AG08396 (cell line): ENCODE measurements at regions not wholly inside any gene's neighbourhood (a gene's known extent, or its start where the extent isn't known, plus 50 kb on each side); places are given as distances from the start of the nearest gene placed in this dataset.

Experiments used
- DNase-seq: peaks from one replicate; pipeline ENCODE4 v3.0.0; 2012; ENCODE audit warnings: low spot score, mixed read lengths

GRCh38 chr14:61847861-61848260 is 85.6 kb downstream of the SNAPC1 start:
- no peak for DNase-seq

DNA sequence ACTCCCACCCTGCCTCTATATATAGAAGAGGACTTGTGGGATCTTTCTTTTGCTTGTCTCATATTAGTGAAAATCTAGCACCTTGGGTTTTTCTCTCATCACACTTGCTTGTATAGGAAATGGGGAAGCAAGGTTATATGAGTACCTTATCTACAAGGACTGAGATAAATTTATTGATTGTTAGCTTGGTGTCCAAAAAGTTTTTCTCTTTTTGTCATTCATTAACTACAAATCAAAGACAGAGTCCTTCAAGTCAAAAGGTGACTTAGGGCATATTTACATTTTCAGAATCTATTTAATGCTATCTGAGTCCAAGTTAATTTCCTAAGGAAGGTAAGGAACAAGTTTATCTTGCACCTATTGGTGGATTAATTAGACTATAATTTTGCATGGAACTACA is 92.7 kb downstream of the SNAPC1 start:
- DNase-seq = no peak

- DNase-seq = peak; percentile 68
Measured at GRCh38 chr14:61860294-61860918, 98.2 kb downstream of the SNAPC1 start.

- DNase-seq = no peak
Measured at GRCh38 chr14:61861320-61861865, 99.2 kb downstream of the SNAPC1 start.

GRCh38 chr14:61864329-61864898 is 102.2 kb downstream of the SNAPC1 start:
- no peak for DNase-seq

- DNase-seq = no peak
Measured at GRCh38 chr14:61866932-61867920, 105.0 kb downstream of the SNAPC1 start.

DNA sequence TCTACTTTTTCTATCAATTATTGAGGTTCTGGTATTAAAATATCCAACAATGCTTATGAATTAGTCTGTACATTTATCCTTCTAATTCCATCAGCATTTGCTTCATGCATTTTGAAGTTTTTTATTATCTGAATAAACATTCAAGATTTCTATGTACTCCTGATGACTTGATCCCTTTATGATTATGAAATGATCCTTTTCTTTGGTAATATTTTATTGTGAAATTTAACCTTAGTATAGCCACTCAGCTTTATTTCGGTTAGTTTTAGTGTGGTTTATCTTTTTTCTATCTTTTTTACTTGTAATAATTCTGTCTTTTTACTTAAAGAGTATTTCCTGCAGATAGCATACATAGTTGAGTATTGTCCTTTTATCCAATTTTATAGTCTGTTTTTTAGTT is 106.6 kb downstream of the SNAPC1 start:
- no peak for DNase-seq

DNA sequence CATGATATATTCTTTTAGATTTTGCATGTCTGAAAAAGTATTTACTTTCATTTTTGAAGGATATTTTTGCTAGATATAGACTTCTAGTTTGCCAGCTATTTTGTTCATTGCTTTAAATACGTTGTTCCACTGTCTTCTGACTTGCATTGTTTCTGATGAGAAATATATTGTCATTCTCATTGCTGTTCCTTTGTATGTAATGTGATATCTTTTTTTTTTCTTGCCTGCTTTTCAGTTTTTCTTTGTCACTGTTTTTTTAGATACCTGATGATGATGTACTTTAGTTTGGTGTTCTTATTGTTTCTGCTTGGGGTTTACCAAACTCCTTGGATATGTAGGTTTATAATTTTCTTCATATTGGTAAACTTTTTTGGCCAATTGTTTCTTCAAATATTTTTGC is 107.9 kb downstream of the SNAPC1 start:
- DNase-seq = no peak

GRCh38 chr14:61872452-61872851 is 110.2 kb downstream of the SNAPC1 start:
- DNase-seq = no peak

DNA sequence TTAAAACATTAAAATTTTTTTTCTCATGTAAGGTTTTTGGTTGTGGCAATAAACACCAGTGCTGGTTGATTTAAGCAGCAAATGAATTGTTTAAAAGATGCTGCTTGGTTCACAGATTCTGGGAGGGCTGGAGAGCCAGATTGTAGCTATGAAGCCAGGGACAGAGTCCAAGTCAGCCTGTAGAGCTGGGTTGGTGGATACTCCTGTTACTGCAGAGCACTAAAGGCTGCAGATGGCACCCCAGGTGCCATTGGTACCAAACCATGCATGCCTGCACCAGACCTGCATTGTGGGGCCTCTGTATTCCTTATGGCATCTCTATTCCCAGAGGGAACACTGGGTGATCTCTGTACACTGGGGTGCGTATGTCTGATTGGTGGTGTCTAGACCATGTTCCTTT is 113.3 kb downstream of the SNAPC1 start:
- DNase-seq = no peak

DNA sequence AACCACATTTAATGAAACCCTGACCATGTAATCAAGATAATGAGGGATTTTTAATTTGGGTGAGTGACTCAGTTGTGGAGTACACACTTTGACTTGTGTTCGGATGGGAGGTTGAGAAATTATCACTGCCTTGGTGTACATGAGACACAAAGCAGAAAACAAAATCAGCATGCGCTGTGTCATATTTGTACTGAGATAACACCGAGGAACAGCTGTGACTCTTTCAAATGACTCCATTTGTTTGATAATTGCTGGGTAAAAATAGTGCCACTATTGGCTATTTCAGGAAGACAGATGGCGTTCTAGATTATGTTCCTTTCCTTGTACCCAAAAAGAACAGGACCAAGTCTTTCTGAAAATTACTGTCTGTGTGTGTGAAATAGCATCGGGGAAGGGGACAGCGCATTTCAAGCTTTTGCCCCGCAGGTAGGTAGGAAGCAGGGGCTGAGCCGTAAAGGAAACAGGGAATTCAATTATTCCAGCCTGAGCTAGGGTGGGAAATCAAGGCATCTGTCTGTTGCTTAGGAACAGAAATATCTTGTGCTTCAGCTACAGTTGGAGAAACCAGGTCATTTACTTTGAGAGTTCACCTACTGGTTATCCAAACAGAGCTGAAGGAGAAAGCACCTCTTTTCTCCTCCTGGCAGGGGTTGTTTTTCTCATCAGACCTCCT is 114.3 kb downstream of the SNAPC1 start:
- no peak for DNase-seq

DNA sequence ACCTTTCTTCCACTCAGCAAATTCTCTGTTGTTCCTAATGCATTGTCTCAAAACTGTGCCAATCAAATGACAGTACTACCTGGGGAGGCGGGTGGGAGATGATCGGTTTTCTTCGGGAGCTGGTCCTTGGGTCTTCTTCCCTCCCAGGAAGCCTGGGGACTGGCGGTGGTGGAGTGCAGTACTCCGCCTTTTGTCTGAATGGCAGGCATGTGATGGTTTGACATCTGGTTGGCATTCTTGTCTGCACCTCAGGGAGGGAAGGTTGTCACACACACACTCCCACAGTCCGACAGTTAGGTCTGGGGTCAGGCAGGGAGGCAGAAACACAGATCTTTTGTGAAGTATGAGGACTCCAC is 114.8 kb downstream of the SNAPC1 start:
- DNase-seq = no peak

GRCh38 chr14:61877768-61878167 is 115.5 kb downstream of the SNAPC1 start:
- no peak for DNase-seq

DNA sequence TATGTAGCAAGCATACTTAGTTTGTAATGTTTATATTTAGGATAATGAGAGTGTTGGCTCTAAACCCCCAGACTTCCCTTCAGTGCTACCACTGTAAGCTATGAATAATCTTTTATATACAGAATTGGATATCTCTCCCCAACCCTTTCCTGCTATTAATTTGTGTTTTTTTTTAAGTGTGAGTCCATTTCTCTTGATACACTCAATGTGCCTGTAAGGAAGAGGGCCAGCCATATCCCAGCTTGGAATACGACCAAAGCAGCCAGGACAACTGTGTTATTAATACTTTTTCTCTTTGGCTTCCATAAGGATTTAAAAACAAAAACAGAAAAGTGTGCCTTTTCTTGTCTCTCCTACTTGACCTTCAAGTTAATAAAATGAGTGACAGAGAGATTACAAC is 116.7 kb downstream of the SNAPC1 start:
- DNase-seq = no peak

DNA sequence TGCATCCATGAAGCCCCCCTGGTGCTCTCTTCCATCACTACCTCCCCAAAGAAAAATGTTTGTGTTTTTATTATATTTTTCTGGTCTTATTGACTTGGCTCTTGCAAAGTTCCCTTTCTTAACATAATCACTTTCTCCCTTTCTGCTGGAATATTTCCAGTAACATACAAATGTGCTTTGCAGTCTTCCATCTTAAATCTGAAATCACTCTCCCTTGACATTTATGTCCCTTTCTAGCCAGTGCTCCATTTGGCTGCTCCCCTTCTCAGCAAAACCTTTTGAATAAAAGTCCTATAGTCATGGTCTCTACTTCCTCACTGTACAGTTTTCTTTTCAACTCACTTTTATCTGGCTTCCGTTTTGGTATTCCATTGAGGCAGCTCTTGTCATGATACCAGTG is 118.8 kb downstream of the SNAPC1 start:
- no peak for DNase-seq

DNA sequence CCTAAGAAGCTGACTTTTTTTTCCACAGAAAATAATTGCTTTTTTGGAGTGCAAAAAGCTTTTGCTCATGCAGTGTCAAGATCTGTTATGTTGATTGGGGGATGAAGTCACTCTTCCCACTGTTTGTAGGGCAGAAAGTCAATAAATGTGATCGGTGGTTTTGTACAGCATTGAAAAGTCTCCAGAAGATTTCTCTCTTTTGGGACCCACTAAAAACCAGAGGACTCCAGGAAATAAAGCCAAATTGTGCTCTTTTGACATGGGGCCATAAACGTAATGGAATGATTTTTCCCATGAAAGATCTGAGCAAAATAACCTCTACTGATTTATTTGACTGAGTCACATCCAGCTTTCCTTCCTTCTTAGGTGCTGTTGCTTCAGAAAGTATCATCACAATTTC is 122.5 kb downstream of the SNAPC1 start:
- no peak for DNase-seq

DNA sequence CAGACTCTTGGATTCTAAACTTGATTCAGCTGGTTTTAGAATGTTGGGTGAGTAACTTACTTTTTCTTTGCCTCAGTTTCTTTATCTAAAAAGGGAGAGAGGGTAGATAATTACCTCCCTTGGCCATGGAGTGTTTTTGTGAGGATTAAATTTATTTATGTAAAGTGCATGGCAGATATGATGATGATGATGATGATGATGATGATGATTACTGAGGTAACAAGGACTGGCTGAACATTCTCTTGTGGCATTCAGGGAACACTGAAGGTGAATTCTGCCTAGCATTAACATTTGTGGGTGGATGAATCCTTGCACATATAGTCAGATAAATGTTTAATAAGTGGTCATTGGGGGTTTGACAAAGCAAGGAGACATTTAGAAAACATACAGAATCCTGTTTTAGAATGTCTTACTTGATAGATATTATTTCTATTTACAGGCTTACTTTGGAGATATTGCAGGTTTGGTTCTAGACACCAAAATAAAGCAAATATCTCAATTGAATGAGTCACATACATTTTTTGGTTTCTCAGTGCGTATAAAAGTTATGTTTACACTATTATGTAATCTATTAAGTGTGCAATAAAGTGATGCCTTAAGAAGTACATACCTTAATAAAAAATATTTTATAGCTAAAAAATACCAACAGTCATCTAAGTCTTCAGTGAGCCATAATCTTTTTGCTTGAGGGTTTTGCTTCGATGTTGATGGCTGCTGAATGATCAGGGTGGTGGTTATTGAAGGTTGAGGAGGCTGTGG is 123.2 kb downstream of the SNAPC1 start:
- DNase-seq = no peak

DNA sequence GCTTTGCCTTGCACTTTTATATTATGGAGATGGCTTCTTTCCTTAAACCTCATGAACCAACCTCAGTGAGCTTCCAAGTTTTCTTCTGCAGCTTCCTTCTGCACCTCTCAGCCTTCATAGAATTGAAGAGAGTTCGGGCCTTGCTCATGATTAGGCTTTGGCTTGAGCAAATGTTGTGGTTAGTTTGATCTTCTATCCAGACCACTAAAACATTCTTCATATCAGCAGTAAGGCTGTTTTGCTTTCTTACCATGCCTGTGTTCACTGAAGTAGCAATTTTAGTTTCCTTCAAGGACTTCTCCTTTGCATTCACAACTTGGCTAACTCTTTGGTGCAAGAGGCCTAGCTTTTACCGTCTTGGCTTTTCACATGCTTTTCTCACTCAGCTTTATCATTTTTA is 125.4 kb downstream of the SNAPC1 start:
- DNase-seq = no peak

GRCh38 chr14:61889914-61890351 is 127.7 kb downstream of the SNAPC1 start:
- DNase-seq = no peak

DNA sequence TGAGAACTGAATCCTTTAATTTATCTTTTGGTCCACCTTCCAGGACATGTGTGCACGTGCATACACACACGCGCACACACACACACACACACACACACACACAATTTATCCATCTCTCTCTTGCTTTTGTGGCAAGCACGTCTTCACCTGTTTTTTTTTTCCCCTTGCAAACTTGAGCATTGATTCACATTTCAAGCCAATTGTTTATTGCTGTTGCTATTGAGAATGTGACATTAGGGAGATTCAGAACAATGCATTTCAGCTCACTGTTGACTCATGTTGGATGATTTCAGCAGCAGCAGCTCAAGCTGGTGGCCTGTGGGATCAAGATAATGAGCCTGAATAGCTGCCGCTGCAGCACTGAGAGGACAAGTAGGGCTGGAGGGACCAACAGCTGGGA is 128.9 kb downstream of the SNAPC1 start:
- DNase-seq = no peak

DNA sequence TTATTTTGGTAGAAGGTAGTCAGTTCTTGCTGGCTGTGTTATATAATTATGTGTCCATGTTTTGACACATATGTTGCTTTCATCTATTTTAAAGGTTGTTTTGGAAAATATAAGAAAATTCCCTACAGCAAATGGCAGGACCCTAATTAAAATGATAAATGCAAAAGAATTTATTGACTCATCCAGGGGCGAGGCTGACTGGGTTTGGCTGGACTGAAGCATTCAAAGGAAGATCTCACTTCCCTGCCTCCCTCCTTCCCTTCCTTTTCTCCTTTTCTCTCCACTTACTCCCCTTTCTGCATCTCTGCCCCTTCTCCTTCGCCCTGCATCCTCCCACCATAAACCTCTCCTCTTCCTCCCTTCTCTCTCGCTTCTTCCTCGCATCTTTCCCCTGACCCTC is 129.6 kb downstream of the SNAPC1 start:
- DNase-seq = no peak
